ENCODE measurements at regions not wholly inside any gene's neighbourhood (a gene's known extent, or its start where the extent isn't known, plus 50 kb on each side); places are given as distances from the start of the nearest gene placed in this dataset.
"Not testable (repeated sequence)": the region's sequence is repeated elsewhere in the genome, so short reads cannot be mapped to it uniquely, and the experiment has no call there.

DNA sequence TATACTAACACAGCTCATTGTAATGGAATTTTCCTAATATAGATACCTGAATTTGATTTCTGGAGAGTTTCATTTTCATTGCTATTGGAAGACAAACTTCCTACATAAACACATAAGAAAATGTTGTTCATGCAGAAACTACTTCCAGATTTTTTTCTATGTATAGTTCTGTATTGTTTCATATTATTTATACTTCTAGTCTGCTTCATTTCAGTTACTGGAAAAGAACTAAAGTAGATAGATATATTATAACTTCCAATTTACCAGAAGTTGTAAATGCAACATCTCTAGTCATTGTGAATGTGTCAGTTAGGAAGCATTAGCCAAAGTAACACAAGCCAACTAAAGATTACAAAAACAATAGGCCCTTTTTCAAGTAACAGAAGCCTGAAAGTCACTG lies 147.3 kb upstream of the ZNF385D start:
- no peak for DNase-seq

DNA sequence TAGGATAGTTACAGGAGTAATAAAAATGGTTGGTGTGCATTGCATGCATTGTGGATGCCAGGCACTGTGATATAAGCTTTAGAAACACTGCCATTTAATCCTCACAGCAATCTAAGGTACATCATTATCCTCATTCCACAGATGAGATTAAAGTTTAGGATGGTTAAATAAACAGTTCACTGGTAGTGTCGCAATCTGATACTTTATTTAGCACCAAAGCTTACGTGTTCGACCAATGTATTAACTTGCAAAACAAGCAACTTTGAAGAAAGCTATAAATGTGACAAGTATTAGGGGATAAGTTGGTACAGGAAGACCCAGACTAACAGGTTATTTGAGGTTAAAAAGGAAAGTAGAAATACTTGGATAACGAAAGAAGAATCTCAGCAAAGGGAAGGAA lies 150.5 kb upstream of the ZNF385D start:
- DNase-seq, result no peak

DNA sequence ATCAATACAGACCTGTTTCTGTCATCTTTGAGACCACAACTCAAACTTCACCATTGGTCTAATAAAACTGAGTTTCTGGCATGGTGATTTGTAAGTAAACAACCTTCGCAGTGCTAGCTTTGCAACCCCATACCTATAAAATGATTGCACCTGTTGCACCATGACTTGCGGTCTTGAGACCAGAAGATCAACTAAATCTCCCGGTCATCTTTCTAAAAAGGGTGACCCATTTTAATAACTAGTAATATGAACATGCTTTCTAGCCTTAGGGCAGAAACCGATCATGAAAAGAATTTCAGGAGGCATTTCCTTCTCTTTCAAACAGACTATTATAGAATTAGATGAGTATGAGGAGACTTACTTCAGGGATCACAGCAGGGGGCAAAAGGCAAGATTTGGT lies 151.9 kb upstream of the ZNF385D start:
- no peak for DNase-seq

GRCh38 chr3:21909096-21909495 lies 158.1 kb upstream of the ZNF385D start:
- DNase-seq, result no peak

GRCh38 chr3:21912711-21913110 lies 161.7 kb upstream of the ZNF385D start:
- no peak for DNase-seq

GRCh38 chr3:21913791-21914190 lies 162.8 kb upstream of the ZNF385D start:
- DNase-seq, result no peak

- no peak for DNase-seq
Measured at GRCh38 chr3:21914451-21914850, 163.4 kb upstream of the ZNF385D start.

GRCh38 chr3:21919383-21919782 lies 168.4 kb upstream of the ZNF385D start:
- DNase-seq, result no peak

DNA sequence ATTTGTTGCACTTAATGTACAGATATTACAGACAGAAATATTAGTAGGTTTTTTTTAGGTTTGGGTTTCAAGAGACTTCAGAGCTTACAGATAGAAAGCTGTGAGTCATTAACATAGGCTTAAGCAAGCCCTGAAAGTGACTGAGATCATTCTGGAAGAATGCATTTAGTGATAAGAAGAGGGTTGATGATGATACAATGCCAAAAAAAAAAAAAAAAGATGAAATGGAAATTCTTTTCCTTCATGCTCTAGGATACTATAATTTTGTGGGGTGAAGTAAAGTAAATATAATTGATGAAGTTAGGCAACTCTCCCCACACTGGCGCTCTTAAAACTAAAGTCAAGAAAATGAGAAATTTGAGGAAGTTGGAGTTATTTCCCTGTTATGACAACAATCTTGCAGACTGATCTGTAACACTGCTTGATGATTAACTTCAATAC lies 169.4 kb upstream of the ZNF385D start:
- DNase-seq, result no peak

DNA sequence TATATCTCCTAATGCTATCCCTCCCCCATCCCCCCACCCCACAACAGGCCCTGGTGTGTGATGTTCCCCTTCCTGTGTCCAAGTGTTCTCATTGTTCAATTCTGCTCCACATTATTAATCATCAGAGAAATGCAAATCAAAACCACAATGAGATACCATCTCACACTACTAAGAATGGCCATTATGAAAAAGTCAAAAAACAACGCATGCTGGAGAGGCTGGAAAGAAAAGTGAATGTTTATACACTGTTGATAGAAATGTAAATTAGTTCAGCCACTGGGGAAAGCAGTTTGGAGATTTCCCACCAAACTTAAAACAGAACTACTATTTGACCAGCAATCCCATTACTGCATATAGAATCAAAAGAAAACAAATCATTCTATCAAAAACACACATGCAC lies 172.1 kb upstream of the ZNF385D start:
- DNase-seq, result not testable (repeated sequence)

DNA sequence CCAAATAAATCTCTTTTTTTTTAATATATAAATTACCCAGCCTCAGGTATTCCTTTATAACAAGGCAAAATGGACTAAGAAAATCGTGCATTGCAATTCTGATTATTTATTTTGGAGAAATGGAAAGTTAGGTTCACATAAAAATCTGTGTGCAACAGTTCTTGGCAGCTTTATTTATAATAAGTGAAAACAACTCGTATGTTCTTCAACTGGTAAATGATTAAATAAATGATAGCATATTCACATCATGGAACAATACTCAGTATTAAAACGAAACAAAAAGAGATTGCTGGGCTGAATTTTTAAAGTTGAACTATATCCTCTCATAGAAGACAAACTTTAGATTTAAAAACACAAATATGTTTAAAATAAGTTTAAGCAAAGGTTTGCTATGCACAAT lies 176.3 kb upstream of the ZNF385D start:
- no peak for DNase-seq

DNA sequence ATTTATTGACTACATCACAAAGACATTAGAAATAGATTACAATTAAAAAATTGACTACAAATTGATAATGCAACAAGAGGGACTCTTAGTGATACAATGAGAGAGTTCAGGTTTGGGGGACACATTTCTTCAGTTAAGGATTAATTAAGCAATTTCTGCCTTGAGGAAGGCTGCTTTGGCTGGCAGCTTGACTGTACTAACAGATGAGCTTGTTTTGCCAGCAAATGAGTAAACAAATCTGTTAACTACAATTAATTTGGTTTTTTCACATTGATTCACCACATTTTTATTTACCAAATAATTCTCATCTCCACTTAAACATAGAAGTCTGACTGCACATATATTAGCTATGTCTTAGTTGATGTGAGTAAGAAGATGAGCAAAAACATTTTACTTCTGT lies 183.6 kb upstream of the ZNF385D start:
- no peak for DNase-seq

DNA sequence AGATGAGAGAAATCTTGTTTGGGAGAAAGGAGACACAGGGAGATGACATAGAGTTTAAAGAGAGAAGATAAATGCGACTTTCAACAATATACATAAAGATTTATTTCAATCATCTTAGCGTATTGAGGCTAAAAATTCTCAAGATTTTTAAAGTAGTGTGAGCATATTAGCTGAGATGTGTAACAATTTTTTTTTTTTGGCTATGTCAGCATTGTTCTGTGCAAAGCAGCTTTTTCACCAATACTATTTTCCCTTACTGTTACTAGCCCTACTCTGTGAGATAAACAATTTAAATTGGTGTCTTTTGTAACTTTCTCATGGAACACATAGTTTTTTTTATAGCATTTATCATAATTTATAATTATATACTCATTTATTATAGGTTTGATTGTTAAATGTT lies 185.2 kb upstream of the ZNF385D start:
- DNase-seq, result no peak

GRCh38 chr3:21938267-21938681 lies 187.3 kb upstream of the ZNF385D start:
- peak; percentile 54 for DNase-seq

DNA sequence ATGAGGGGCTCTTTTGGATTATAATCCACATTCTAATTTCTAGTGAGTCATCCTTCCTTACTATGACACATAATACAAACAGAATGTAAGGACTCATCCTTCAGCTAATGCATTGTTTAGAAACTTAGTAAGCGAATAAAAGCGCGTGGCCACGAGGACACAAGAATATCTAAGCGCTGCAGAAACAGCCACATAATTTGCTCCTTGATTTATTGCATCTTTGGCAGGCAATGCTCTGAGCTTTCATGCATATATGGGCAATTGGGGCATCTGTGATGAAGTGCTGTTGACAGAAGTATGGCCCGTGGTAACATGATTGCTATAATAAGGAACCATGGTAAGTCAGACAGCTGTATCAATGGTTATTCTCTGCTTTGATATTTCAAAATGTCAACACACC lies 191.3 kb upstream of the ZNF385D start:
- no peak for DNase-seq

GRCh38 chr3:21944251-21944650 lies 193.2 kb upstream of the ZNF385D start:
- DNase-seq, result no peak

DNA sequence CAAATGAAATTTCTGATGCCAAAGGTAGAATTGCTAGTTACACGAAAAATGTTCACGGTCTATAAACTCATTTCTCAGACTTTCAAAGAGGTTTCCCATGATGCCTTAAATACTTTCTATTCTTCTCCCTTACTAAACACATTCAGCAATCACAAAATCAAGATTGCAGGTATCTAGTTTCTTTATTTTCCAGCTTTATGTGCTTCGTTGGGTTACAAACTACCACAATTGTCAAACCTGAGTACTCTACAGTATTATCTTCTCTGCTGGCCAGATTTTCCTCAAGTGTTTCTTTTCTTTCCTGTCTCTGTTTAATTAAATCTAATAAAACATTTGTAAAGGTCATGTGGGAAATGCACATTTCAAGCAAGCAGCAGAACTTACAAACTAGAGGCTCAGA lies 201.8 kb upstream of the ZNF385D start:
- DNase-seq, result no peak

DNA sequence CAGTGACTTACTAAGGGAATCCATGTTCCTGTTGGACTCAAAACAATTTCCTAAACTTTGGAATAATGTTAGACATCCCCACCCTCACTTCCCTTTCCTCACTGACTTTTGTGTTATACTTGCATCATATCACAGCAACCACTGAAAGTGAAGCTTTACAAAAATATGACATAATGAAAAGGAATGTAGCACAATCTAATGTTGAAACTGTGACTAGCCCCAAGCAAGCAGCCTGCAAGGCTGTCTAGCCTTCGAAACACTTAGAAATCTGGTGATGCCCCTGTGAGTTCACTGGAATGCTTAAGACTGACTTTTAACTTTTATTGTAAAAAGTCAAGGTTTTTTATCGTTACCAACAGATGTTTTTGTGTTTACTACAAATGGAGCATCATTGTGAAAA lies 203.7 kb upstream of the ZNF385D start:
- no peak for DNase-seq

- no peak for DNase-seq
Measured at GRCh38 chr3:21955406-21955805, 204.4 kb upstream of the ZNF385D start.

DNA sequence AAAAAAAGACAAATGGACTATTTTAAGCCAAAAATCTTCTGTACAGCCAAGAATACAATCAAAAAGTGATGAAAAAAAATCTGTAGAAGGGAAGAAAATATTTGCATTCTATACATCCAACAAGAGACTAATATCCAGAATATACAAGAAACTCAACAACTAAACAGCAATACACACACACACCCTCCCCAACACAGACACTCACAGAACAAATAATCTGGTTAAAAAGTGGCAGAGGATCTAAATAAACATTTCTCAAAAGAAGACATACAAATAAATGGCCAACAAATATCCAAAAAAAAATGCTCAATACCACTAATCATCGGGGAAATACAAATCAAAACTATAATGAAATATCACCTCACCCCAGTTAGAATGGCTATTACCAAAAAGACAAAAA lies 209.0 kb upstream of the ZNF385D start:
- DNase-seq, result no peak

DNA sequence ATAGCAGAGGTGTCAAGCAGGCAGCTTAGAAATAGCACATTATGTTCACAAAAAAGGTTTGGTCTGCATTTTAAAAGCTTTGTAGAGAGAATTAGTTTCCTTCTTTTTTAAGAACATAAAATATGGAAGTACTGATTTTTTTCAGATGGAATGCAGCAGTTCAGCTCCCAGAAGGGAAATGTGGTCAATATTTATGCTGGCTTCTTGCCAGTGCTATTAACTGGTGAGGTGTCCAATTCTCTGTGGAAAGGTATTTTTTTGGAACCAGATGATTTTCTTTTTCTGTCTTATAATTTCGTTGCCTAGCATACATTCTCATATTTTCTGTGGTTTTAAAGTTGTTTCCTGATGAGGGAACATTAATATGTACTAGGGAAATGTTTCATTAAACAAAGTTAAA lies 211.4 kb upstream of the ZNF385D start:
- DNase-seq, result no peak

- not testable (repeated sequence) for DNase-seq
Measured at GRCh38 chr3:21966457-21966856, 215.4 kb upstream of the ZNF385D start.

DNA sequence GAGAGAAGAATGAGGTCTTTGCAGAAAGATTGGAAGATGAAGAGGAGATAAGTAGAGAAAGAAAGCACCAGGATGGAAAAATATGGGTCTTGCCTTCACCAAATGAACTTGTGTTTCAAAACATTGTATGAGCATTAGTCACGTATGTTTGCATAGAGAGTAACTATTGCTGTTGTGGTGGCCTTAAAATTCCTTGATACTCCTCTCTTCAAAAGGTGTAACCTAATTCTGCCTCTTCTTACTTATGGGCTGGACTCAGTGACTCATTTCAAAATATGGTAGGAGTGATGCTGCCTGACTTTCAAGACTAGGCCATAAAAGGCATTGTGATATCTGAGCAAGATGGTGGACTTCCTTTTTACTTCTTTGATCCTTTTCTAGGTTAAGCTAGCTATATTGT lies 228.7 kb upstream of the ZNF385D start:
- DNase-seq, result no peak

DNA sequence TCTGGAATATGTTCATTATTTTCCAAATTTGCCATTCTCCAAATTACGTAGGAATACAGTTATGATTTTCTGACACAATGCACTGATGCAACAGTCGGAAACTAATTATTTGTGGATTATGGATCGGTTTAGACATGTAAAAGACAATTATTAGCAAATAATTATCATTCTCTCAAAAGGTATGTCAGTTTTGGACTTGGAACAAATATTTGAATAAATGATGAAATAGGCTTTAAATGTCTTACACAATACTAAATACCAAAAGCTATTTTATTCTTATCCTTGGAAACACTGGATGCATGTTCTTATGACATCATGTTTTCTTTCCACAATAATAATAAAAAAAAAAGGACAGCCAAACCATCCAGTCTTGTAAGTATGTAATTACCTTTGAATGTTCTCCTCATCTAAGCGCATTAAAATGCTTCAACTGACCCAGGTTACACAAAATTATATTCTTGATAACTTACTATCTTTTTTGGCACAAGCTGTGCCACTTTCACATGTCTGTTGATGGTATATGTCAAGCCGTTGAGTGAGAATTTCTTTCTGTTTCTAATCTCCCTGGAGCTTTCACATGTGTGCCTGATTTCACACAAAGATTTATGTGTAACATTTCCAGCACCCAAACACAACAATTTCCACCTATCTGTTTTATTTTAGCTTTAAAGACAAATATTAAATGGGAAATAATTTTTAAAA lies 238.5 kb upstream of the ZNF385D start:
- no peak for DNase-seq

- no peak for DNase-seq
Measured at GRCh38 chr3:21991061-21991460, 240.1 kb upstream of the ZNF385D start.

Measured in islet precursor cell (in vitro differentiated cells).